ENCODE measurements at regions not wholly inside any gene's neighbourhood (a gene's known extent, or its start where the extent isn't known, plus 50 kb on each side); places are given as distances from the start of the nearest gene placed in this dataset.

- no peak for TF ChIP-seq CTCF (IDR thresholded peaks at IDR 0.05)
- no peak overlapping the region for H3K27ac Mint-ChIP-seq
- DNase-seq = peak in 1 of 2 donors; percentile 77
- H3K4me3 Mint-ChIP-seq = no peak overlapping the region
- H3K4me3 ChIP-seq (ENCODE audit: low read length) = no peak overlapping the region
- peak in 1 of 3 donors; percentile 45 for ATAC-seq
- H3K27me3 Mint-ChIP-seq (ENCODE audit: low read depth in 2 of 2) = peaks cover 5% of the 10 kb centered on the region in 2 donors
- no peaks in the 10 kb centered on the region for H3K36me3 Mint-ChIP-seq
- intact Hi-C loops (cut with micrococcal nuclease) = no loop called here
- H3K4me1 ChIP-seq (ENCODE audit: control insufficient read depth, insufficient read depth, low read length) = peaks cover 3% of the 10 kb centered on the region
- H3K27me3 ChIP-seq (ENCODE audit: control insufficient read depth, insufficient read depth, low read length) = no peaks in the 10 kb centered on the region
- H3K9me3 Mint-ChIP-seq = peaks cover 3 to 4% of the 10 kb centered on the region in 2 donors
- no peak overlapping the region for H3K27ac ChIP-seq (ENCODE audit: low read length)
- no peaks in the 10 kb centered on the region for H3K9me3 ChIP-seq (ENCODE audit: control insufficient read depth, insufficient read depth, low read length)
- no peaks in the 10 kb centered on the region for H3K36me3 ChIP-seq (ENCODE audit: control insufficient read depth, insufficient read depth, low read length)
- H3K4me1 Mint-ChIP-seq = no peaks in the 10 kb centered on the region
- 10% methylated on average over 9 of the region's 9 CpGs for WGBS (ENCODE audit: insufficient coverage)
Measured at GRCh38 chr10:23702977-23703414, 264.1 kb downstream of the OTUD1 start.

GRCh38 chr10:23715363-23715762 is 276.5 kb downstream of the OTUD1 start:
- H3K27ac Mint-ChIP-seq = no peak overlapping the region
- intact Hi-C loops (cut with micrococcal nuclease) = no loop called here
- H3K9me3 ChIP-seq (ENCODE audit: control insufficient read depth, insufficient read depth, low read length) = no peaks in the 10 kb centered on the region
- H3K4me3 Mint-ChIP-seq = no peak overlapping the region
- H3K27ac ChIP-seq (ENCODE audit: low read length) = no peak overlapping the region
- no peaks in the 10 kb centered on the region for H3K27me3 Mint-ChIP-seq (ENCODE audit: low read depth in 2 of 2)
- no peaks in the 10 kb centered on the region for H3K36me3 ChIP-seq (ENCODE audit: control insufficient read depth, insufficient read depth, low read length)
- no peak for TF ChIP-seq CTCF (IDR thresholded peaks at IDR 0.05)
- H3K4me1 Mint-ChIP-seq = no peaks in the 10 kb centered on the region
- peaks cover 0 to 3% of the 10 kb centered on the region in 2 donors for H3K9me3 Mint-ChIP-seq
- ATAC-seq (no peak), DNase-seq (no peak)
- WGBS (ENCODE audit: insufficient coverage) = 100% methylated on average over 1 of the region's 1 CpG
- no peaks in the 10 kb centered on the region for H3K36me3 Mint-ChIP-seq
- no peaks in the 10 kb centered on the region for H3K4me1 ChIP-seq (ENCODE audit: control insufficient read depth, insufficient read depth, low read length)
- no peaks in the 10 kb centered on the region for H3K27me3 ChIP-seq (ENCODE audit: control insufficient read depth, insufficient read depth, low read length)
- no peak overlapping the region for H3K4me3 ChIP-seq (ENCODE audit: low read length)

- 57% methylated on average over 1 of the region's 2 CpGs for whole genome bisulfite sequencing (ENCODE audit: insufficient coverage)
- no peaks in the 10 kb centered on the region for H3K4me1 Mint-ChIP-seq
- H3K27me3 ChIP-seq (ENCODE audit: control insufficient read depth, insufficient read depth, low read length) = no peaks in the 10 kb centered on the region
- no peak overlapping the region for H3K27ac ChIP-seq (ENCODE audit: low read length)
- no peak overlapping the region for H3K4me3 ChIP-seq (ENCODE audit: low read length)
- ATAC-seq = no peak
- no peaks in the 10 kb centered on the region for H3K36me3 ChIP-seq (ENCODE audit: control insufficient read depth, insufficient read depth, low read length)
- DNase-seq = no peak
- no peak for TF ChIP-seq CTCF (IDR thresholded peaks at IDR 0.05)
- no peaks in the 10 kb centered on the region for H3K36me3 Mint-ChIP-seq
- H3K9me3 Mint-ChIP-seq = peaks cover 3 to 4% of the 10 kb centered on the region in 2 donors
- intact Hi-C loops (cut with micrococcal nuclease) = no loop called here
- H3K4me3 Mint-ChIP-seq = no peak overlapping the region
- H3K9me3 ChIP-seq (ENCODE audit: control insufficient read depth, insufficient read depth, low read length) = no peaks in the 10 kb centered on the region
- H3K27me3 Mint-ChIP-seq (ENCODE audit: low read depth in 2 of 2) = no peaks in the 10 kb centered on the region
- H3K4me1 ChIP-seq (ENCODE audit: control insufficient read depth, insufficient read depth, low read length) = no peaks in the 10 kb centered on the region
- H3K27ac Mint-ChIP-seq = no peak overlapping the region
Measured at GRCh38 chr10:23717913-23718312, 279.0 kb downstream of the OTUD1 start.

GRCh38 chr10:23718946-23719345 is 280.1 kb downstream of the OTUD1 start:
- Mint-ChIP-seq H3K36me3 (no peaks in the 10 kb centered on the region), H3K4me3 (no peak overlapping the region), H3K27ac (no peak overlapping the region), H3K4me1 (no peaks in the 10 kb centered on the region), H3K9me3 (peaks cover 4 to 6% of the 10 kb centered on the region in 2 donors), H3K27me3 (ENCODE audit: low read depth in 2 of 2) (no peaks in the 10 kb centered on the region)
- no peak for DNase-seq
- H3K27ac ChIP-seq (ENCODE audit: low read length) = no peak overlapping the region
- TF ChIP-seq CTCF (IDR thresholded peaks at IDR 0.05) = no peak
- ATAC-seq = no peak
- intact Hi-C loops (cut with micrococcal nuclease) = no loop called here
- no peak overlapping the region for H3K4me3 ChIP-seq (ENCODE audit: low read length)
- WGBS (ENCODE audit: insufficient coverage) = 81% methylated on average over 3 of the region's 3 CpGs
- no peaks in the 10 kb centered on the region for H3K4me1 ChIP-seq (ENCODE audit: control insufficient read depth, insufficient read depth, low read length)
- H3K36me3 ChIP-seq (ENCODE audit: control insufficient read depth, insufficient read depth, low read length) = no peaks in the 10 kb centered on the region
- no peaks in the 10 kb centered on the region for H3K27me3 ChIP-seq (ENCODE audit: control insufficient read depth, insufficient read depth, low read length)
- H3K9me3 ChIP-seq (ENCODE audit: control insufficient read depth, insufficient read depth, low read length) = no peaks in the 10 kb centered on the region

All from natural killer cell (primary cell).